SK-N-MC (cell line): ENCODE measurements at regions not wholly inside any gene's neighbourhood (a gene's known extent, or its start where the extent isn't known, plus 50 kb on each side); places are given as distances from the start of the nearest gene placed in this dataset.

Experiments
- EZH2 ChIP-seq: fragments of 200-600 bp; sonication (generic); IDR thresholded peaks from one replicate; pipeline ENCODE4 v1.6.1; 2017; ENCODE audit warnings: antibody characterized with exemption
- FOXP2 ChIP-seq: optimal IDR thresholded peaks from 2 replicates; pipeline ENCODE3; 2011; ENCODE audit warnings: mild to moderate bottlenecking, moderate library complexity; ENCODE audit not compliant: insufficient read depth; ENCODE audit errors: extremely low read length, control extremely low read depth
- POLR2AphosphoS5 ChIP-seq: IDR thresholded peaks from 2 replicates; pipeline ENCODE4 v1.6.1; 2012; ENCODE audit warnings: mild to moderate bottlenecking, low read depth, low read length, borderline replicate concordance

GRCh38 chr7:16271990-16272665, 149.2 kb downstream of the CRPPA start:
- no peak for TF ChIP-seq POLR2AphosphoS5
- TF ChIP-seq EZH2 = no peak
- no peak for TF ChIP-seq FOXP2
